Testis (tissue), 2 donors: ENCODE measurements at regions not wholly inside any gene's neighbourhood (a gene's known extent, or its start where the extent isn't known, plus 50 kb on each side); places are given as distances from the start of the nearest gene placed in this dataset.

Source experiments
- POLR2A ChIP-seq: fragments of 450-650 bp; IDR thresholded peaks from one replicate; pipeline ENCODE4 v1.6.1; 2017; ENCODE audit warnings: antibody characterized with exemption, mild to moderate bottlenecking, moderate library complexity
- TF ChIP-seq, protein P1 (sequence below), 3 experiments: fragments of 450-650 bp in 2 of 3; fragments of 200-600 bp in 1 of 3; sonication (generic) in 1 of 3; IDR thresholded peaks; one replicate each; pipeline ENCODE4 v1.5.1; 2016 to 2019; ENCODE audit warnings: antibody characterized with exemption in 3 of 3, mild to moderate bottlenecking in 2 of 3, moderate library complexity in 1 of 3

- TF ChIP-seq, protein P1, sequence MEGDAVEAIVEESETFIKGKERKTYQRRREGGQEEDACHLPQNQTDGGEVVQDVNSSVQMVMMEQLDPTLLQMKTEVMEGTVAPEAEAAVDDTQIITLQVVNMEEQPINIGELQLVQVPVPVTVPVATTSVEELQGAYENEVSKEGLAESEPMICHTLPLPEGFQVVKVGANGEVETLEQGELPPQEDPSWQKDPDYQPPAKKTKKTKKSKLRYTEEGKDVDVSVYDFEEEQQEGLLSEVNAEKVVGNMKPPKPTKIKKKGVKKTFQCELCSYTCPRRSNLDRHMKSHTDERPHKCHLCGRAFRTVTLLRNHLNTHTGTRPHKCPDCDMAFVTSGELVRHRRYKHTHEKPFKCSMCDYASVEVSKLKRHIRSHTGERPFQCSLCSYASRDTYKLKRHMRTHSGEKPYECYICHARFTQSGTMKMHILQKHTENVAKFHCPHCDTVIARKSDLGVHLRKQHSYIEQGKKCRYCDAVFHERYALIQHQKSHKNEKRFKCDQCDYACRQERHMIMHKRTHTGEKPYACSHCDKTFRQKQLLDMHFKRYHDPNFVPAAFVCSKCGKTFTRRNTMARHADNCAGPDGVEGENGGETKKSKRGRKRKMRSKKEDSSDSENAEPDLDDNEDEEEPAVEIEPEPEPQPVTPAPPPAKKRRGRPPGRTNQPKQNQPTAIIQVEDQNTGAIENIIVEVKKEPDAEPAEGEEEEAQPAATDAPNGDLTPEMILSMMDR (IDR thresholded peaks at IDR 0.05), result no peak
- no peak for TF ChIP-seq POLR2A
These were observed 116.6 kb downstream of the SH2D1A start for GRCh38 chrX:124462931-124463330.
